ENCODE measurements at regions not wholly inside any gene's neighbourhood (a gene's known extent, or its start where the extent isn't known, plus 50 kb on each side); places are given as distances from the start of the nearest gene placed in this dataset.
A peak's percentile ranks its signal among the peaks of the same experiment; 100 is the strongest.

DNA sequence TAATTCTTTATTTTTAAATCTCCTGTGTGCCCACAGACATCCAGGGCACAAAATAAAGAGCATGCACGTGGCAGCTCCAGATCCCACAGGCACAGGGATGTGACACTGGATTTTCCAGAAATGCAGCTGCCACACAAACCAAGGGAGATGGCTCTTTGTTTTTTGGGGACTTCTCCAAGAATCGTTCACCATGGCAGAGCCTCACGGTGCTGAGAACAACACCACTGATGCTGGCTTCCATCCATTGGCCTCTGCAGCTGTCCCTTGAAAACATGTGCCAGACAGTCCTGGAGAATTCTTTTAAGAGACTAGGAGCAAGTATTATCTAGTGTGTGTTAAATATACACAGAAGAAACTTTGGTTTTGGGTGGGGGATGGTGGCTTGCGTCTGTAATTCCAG lies 73.2 kb upstream of the SLC22A11 start:
- no peaks in the 10 kb centered on the region for H3K4me1 Mint-ChIP-seq
- H3K4me3 Mint-ChIP-seq = no peak overlapping the region
- H3K36me3 Mint-ChIP-seq = no peaks in the 10 kb centered on the region
- TF ChIP-seq, protein P1, sequence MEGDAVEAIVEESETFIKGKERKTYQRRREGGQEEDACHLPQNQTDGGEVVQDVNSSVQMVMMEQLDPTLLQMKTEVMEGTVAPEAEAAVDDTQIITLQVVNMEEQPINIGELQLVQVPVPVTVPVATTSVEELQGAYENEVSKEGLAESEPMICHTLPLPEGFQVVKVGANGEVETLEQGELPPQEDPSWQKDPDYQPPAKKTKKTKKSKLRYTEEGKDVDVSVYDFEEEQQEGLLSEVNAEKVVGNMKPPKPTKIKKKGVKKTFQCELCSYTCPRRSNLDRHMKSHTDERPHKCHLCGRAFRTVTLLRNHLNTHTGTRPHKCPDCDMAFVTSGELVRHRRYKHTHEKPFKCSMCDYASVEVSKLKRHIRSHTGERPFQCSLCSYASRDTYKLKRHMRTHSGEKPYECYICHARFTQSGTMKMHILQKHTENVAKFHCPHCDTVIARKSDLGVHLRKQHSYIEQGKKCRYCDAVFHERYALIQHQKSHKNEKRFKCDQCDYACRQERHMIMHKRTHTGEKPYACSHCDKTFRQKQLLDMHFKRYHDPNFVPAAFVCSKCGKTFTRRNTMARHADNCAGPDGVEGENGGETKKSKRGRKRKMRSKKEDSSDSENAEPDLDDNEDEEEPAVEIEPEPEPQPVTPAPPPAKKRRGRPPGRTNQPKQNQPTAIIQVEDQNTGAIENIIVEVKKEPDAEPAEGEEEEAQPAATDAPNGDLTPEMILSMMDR (IDR thresholded peaks at IDR 0.05; ENCODE audit: unreplicated experiment) = no peak
- H3K27ac Mint-ChIP-seq = no peak overlapping the region
- H3K9me3 Mint-ChIP-seq = no peaks in the 10 kb centered on the region
- peaks cover 49% of the 10 kb centered on the region for H3K27me3 Mint-ChIP-seq (ENCODE audit: low read depth)
- DNase-seq (ENCODE audit: low spot score in 2 of 2, unreplicated experiment in 2 of 2) = peak in 1 of 2 experiments; percentile 19

DNA sequence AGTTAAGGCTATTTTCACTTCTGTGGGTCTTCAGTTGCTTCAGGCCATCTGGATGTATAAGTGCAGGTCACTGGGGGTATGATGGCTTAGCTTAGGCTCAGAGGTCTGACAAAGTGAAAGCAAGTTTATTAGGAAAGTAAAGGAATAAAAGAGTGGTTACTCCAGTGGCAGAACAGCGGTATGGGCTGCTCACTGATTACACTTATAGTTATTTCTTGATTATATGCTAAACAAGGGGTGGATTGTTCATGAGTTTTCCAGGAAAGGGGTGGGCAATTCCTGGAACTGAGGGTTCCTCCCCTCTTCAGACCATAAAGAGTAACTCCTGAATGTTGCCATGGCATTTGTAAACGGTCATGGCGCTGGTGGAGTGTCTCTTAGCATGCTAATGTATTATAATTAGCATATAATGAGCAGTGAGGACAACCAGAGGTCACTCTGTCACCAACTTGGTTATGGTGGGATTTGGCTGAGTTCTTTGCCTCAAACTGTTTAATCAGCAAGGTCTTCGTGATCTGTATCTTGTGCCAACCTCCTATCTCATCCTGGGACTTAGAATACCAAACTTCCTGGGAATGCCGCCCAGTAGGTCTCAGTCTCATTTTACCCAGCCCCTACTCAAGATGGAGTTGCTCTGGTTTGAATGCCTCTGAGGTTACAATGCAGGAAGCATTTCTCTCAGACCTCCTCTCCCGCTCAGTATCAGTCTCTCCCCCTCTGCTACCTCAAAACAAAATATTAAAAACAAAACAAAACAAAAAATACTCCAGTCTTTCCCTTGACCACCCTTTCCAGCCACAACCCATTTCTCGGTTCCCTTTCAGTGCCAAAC lies 71.3 kb upstream of the SLC22A11 start:
- Mint-ChIP-seq H3K4me1 (no peaks in the 10 kb centered on the region), H3K27me3 (ENCODE audit: low read depth) (peaks cover 46% of the 10 kb centered on the region), H3K4me3 (no peak overlapping the region), H3K9me3 (no peaks in the 10 kb centered on the region), H3K27ac (no peak overlapping the region), H3K36me3 (no peaks in the 10 kb centered on the region)
- TF ChIP-seq, protein P1 (IDR thresholded peaks at IDR 0.05; ENCODE audit: unreplicated experiment) = no peak
- DNase-seq (ENCODE audit: low spot score in 2 of 2, unreplicated experiment in 2 of 2) = no peak

DNA sequence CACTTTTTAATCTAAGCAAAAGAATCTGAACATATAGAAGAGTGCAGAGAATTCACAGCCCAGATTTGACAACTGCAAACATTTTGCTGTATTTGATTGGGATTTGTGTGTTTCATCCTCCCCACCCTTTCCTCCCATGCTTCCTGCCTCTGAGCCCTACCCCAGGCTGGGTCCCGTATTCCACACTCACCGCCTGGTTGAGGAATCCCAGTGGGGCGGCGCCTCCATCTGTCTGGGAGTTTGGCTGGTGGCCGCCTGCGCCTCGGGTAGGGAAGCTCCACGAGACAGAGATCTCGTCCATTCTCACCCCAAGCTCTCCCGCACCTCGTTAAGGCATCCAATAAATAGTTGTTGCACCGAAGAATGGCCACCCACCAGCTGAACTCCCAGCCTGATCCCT lies 70.7 kb upstream of the SLC22A11 start:
- H3K4me3 Mint-ChIP-seq = no peak overlapping the region
- no peak overlapping the region for H3K27ac Mint-ChIP-seq
- no peaks in the 10 kb centered on the region for H3K4me1 Mint-ChIP-seq
- peak in 1 of 2 experiments; percentile 17 for DNase-seq (ENCODE audit: low spot score in 2 of 2, unreplicated experiment in 2 of 2)
- TF ChIP-seq, protein P1 (IDR thresholded peaks at IDR 0.05; ENCODE audit: unreplicated experiment) = no peak
- peaks cover 51% of the 10 kb centered on the region for H3K27me3 Mint-ChIP-seq (ENCODE audit: low read depth)
- H3K9me3 Mint-ChIP-seq = no peaks in the 10 kb centered on the region
- H3K36me3 Mint-ChIP-seq = no peaks in the 10 kb centered on the region

DNA sequence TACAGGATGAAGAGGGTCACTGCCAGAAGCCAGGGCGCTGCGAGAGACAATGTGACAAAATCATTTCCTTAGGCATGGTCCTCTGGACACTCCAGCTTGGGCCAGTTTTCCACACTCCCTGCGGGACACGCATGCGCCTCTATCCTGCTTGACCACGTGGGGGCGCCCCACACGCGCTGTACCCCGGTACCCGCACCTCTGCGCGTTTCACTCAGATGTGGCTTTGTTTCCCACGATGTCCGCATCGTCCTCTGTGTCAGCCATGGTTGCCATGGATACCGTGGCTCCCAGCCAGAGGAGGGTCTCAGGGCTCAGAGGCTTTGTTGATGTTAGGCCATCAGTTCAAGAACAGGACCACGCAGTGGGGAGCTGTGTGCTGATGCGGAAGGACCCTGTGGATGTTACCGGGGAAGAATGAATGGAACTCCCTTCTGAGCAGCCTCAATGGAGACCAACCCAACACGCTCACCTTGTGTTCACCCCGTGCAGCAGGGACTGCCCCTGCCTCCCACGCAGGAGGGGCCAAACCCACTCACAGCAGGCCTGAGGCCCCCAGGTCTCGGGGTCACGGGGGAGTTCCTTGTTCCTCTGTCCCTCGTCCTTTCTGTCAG lies 65.8 kb upstream of the SLC22A11 start:
- H3K4me1 Mint-ChIP-seq = no peaks in the 10 kb centered on the region
- peaks cover 65% of the 10 kb centered on the region for H3K27me3 Mint-ChIP-seq (ENCODE audit: low read depth)
- H3K36me3 Mint-ChIP-seq = no peaks in the 10 kb centered on the region
- TF ChIP-seq, protein P1 (IDR thresholded peaks at IDR 0.05; ENCODE audit: unreplicated experiment) = peak; percentile 53
- no peak overlapping the region for H3K4me3 Mint-ChIP-seq
- no peak overlapping the region for H3K27ac Mint-ChIP-seq
- peak; percentile 38 to 65 for DNase-seq (ENCODE audit: low spot score in 2 of 2, unreplicated experiment in 2 of 2)
- H3K9me3 Mint-ChIP-seq = peaks cover 9% of the 10 kb centered on the region

DNA sequence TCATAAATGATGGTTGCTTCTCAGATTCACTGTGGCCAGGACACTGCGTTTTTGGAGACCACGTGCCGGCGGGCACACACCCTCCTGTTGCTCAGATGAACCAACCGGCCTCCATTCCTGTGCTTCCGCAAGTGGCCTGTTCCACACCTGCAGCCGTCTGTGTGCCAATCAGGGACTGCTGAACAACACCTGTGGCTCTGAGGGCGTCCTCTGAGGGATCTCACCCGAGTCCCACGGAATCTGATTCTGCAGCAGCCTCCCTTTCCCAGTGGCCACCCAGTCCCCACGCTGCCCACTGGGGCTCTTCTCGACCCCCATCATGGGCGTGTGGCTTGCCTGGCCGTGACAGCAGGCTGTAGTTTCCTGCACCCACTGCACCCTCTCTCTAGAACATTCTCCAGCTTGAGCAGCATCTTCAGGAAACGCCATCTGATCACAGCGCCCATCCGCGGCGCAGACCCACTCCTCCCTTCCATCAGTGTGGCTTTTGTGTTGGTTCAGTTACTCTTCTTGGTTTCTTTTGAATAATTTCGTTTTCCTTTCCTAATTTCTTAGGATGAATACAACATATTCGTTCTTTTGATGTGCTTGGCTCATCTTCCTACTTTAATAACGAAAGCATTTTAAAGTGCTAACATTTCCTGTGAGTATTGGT lies 65.1 kb upstream of the SLC22A11 start:
- peaks cover 61% of the 10 kb centered on the region for H3K27me3 Mint-ChIP-seq (ENCODE audit: low read depth)
- no peak overlapping the region for H3K27ac Mint-ChIP-seq
- H3K4me3 Mint-ChIP-seq = no peak overlapping the region

More for the DNA sequence above, 65.1 kb upstream of the SLC22A11 start:
- TF ChIP-seq, protein P1 (IDR thresholded peaks at IDR 0.05; ENCODE audit: unreplicated experiment) = no peak
- no peaks in the 10 kb centered on the region for H3K36me3 Mint-ChIP-seq
- peaks cover 9% of the 10 kb centered on the region for H3K9me3 Mint-ChIP-seq
- no peaks in the 10 kb centered on the region for H3K4me1 Mint-ChIP-seq
- no peak for DNase-seq (ENCODE audit: low spot score in 2 of 2, unreplicated experiment in 2 of 2)

All from mesothelial cell of epicardium (in vitro differentiated cells).